Skeletal muscle satellite cell (primary cell): ENCODE measurements at regions not wholly inside any gene's neighbourhood (a gene's known extent, or its start where the extent isn't known, plus 50 kb on each side); places are given as distances from the start of the nearest gene placed in this dataset.

Source experiments
- H3K27me3 ChIP-seq: 2 replicates; pipeline ENCODE4 v1.7.0; 2013; ENCODE audit warnings: low read length; ENCODE audit not compliant: control insufficient read depth, insufficient read depth
- H3K36me3 ChIP-seq: 2 replicates; pipeline ENCODE4 v1.7.0; 2013; ENCODE audit warnings: mild to moderate bottlenecking, control low read depth, low read length; ENCODE audit not compliant: insufficient read depth
- H3K4me1 ChIP-seq: 2 replicates; pipeline ENCODE4 v1.7.0; 2013; ENCODE audit warnings: low read length; ENCODE audit not compliant: control insufficient read depth, insufficient read depth
- H3K4me2 ChIP-seq: 2 replicates; pipeline ENCODE4 v1.7.0; 2013; ENCODE audit warnings: mild to moderate bottlenecking, low read length
- H3K4me3 ChIP-seq: 2 replicates; pipeline ENCODE4 v1.7.0; 2013; ENCODE audit warnings: low read length
- H3K9ac ChIP-seq: 2 replicates; pipeline ENCODE4 v1.7.0; 2013; ENCODE audit warnings: mild to moderate bottlenecking, low read depth, low read length, moderate library complexity
- H3K9me3 ChIP-seq: replicated peaks from 2 replicates; pipeline ENCODE4 v1.7.0; 2013; ENCODE audit warnings: mild to moderate bottlenecking, control low read depth, low read length

DNA sequence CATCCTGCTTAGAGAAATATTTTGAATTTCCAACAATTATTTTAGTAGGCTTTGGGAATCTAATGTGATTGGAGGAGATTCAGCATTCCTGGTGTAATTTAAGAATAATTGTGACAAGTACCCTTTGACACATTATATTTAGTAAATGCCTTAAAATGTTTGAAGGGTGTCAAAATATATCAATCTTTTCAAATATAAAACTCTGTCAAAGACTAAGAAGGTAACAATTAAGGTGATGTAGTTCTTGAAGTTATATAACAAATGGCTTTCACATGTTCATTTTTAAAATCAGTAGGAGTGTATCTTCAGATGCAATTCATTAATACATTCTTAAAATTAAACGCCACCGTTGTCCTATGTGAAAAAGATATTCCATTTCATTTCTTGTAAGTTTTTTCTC is 1977.1 kb upstream of the CDH9 start:
- no peaks in the 10 kb centered on the region for H3K4me1 ChIP-seq
- peaks cover 9% of the 10 kb centered on the region for H3K9me3 ChIP-seq
- H3K36me3 ChIP-seq = no peaks in the 10 kb centered on the region
- no peak overlapping the region for H3K4me3 ChIP-seq
- no peaks in the 10 kb centered on the region for H3K27me3 ChIP-seq
- no peak overlapping the region for H3K4me2 ChIP-seq
- H3K9ac ChIP-seq = no peak overlapping the region

DNA sequence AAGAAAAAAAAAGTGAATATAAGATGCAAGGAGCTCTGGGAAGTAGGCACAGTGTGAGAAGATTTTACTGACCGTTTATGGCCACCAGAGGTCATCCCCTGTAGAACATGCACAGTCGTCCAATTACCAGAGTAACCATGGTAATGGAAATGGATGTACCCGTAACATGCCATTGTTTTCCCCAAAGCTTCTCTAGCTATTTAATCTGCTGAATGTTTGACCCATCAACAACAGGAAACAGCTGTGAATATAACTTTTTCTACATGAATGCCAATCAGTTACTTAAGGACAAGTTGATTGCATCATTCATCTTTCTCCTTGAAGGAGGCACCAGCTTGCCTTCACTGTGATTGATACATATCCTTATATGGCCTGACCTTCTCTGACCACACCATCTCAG is 1967.0 kb upstream of the CDH9 start:
- Histone ChIP-seq H3K4me1 (no peaks in the 10 kb centered on the region), H3K36me3 (no peaks in the 10 kb centered on the region), H3K9me3 (peaks cover 2% of the 10 kb centered on the region), H3K27me3 (no peaks in the 10 kb centered on the region), H3K4me2 (no peak overlapping the region), H3K9ac (no peak overlapping the region), H3K4me3 (no peak overlapping the region)

DNA sequence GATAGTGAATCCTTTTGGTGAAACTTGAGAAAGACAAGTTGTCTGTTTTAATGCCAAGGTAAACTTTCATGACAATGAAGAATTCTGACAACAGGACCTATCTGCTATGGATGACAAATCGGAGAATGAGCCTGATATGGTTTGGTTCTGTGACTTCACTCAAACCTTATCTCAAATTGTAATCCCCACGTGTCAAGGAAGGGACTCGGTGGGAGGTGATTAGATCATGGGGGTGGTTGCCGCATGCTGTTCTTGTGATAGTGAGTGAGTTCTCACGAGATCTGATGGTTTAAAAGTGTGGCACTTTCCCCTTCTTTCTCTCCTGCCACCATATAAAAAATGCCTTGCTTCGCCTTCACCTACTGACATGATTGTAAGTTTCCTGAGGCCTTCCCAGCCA is 1964.1 kb upstream of the CDH9 start:
- H3K36me3 ChIP-seq = no peaks in the 10 kb centered on the region
- H3K4me1 ChIP-seq = no peaks in the 10 kb centered on the region
- no peak overlapping the region for H3K4me3 ChIP-seq
- H3K27me3 ChIP-seq = no peaks in the 10 kb centered on the region
- H3K9me3 ChIP-seq = peaks cover 2% of the 10 kb centered on the region
- no peak overlapping the region for H3K4me2 ChIP-seq
- H3K9ac ChIP-seq = no peak overlapping the region

DNA sequence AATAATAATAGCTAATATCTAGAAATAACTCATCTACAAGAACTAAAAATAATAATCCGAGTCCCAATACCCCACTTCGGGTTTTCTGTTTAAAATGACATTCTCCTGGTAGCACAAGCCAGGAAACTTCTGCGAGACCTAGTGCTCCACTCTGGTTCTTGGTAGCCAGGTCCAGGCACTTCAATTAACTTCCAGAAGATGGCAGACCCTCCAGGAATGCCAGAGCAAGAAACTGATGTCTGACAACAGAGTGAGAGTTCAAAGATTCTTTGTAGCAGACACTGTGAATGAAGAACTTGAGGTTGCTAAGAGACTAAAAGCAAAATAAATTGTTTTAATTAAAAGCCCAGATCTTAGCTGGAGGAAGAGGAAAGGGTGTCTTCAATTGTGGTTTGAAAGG is 1963.3 kb upstream of the CDH9 start:
- Histone ChIP-seq H3K36me3 (no peaks in the 10 kb centered on the region), H3K27me3 (no peaks in the 10 kb centered on the region), H3K4me3 (no peak overlapping the region), H3K9me3 (peaks cover 2% of the 10 kb centered on the region), H3K9ac (no peak overlapping the region), H3K4me1 (no peaks in the 10 kb centered on the region), H3K4me2 (no peak overlapping the region)

DNA sequence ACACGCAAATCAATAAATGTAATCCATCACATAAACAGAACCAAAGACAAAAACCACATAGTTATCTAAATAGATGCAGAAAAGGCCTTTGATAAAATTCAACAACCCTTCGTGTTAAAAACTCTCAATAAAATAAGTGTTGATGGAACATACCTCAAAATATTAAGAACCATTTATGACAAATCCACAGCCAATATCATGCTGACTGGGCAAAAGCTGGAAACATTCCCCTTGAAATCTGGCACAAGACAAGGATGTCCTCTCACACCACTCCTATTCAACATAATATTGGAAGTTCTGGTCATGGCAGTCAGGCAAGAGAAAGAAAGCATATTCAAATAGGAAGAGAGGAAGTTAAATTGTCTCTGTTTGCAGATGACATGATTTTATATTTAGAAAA is 1946.3 kb upstream of the CDH9 start:
- Histone ChIP-seq H3K9me3 (peaks cover 4% of the 10 kb centered on the region), H3K4me1 (no peaks in the 10 kb centered on the region), H3K27me3 (no peaks in the 10 kb centered on the region), H3K4me2 (no peak overlapping the region), H3K4me3 (no peak overlapping the region), H3K36me3 (no peaks in the 10 kb centered on the region), H3K9ac (no peak overlapping the region)

DNA sequence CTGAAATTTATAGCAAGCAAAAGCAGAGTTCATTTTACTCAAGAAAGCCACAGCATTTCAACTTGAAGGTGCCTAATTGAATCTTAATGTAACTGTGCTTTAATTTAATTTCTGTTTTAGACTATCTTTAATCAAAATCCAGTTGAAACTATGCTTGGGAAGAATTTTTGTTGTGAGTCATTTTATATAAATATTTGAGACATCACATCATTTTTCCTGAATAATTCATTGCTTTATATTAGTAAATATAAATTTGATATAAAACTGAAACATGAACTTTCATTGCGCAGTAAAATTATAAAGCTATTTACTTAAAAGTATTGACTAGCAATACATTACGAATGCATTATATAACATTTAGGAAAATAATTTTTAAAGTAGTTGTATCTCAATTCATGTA is 1937.1 kb upstream of the CDH9 start:
- Histone ChIP-seq H3K4me1 (no peaks in the 10 kb centered on the region), H3K9me3 (peaks cover 7% of the 10 kb centered on the region), H3K4me3 (no peak overlapping the region), H3K36me3 (no peaks in the 10 kb centered on the region), H3K27me3 (no peaks in the 10 kb centered on the region), H3K9ac (no peak overlapping the region), H3K4me2 (no peak overlapping the region)

DNA sequence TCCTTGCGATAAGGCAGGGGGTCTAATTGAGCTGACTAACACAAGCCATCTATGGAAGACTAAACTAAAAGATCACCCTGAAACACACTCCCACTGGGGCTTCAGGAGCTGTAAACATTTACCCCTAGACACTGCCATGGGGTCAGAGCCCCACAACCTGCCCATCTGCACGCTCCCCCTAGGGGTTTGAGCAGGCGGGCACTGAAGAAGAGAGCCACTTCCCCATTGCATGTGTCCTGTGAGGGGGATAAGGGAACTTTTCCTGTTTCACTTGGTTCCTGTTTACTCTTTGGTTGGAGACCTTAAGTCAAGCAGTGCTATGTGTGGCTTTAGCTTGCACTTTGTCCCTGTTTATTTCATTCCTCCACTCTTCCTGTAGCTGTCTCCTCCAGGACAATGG is 1929.5 kb upstream of the CDH9 start:
- Histone ChIP-seq H3K36me3 (no peaks in the 10 kb centered on the region), H3K4me2 (no peak overlapping the region), H3K9ac (no peak overlapping the region)

DNA sequence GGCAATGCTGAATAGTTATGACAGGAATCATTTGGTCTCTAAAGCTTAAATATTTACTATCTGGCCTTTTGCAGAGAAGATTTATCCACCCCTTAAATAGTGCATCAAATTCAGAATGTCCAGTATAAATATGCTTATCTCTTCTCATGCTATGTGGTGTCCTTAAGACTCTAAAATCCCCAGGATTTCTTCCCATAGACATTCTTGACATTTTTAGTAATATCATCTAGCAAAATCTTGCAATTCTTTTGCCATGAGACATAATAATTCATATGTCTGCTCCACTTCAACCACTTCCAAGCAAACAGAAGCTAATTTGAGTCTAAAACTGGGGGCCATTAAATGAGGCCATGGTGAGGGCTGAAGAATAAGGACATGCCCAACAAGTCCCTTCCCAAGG is 1923.4 kb upstream of the CDH9 start:
- Histone ChIP-seq H3K9me3 (no peaks in the 10 kb centered on the region), H3K36me3 (no peaks in the 10 kb centered on the region), H3K4me2 (no peak overlapping the region), H3K9ac (no peak overlapping the region), H3K4me1 (no peaks in the 10 kb centered on the region), H3K27me3 (no peaks in the 10 kb centered on the region), H3K4me3 (no peak overlapping the region)

More for the DNA sequence above, 1929.5 kb upstream of the CDH9 start:
- Histone ChIP-seq H3K9me3 (peaks cover 7% of the 10 kb centered on the region), H3K4me1 (no peaks in the 10 kb centered on the region), H3K27me3 (no peaks in the 10 kb centered on the region), H3K4me3 (no peak overlapping the region)

DNA sequence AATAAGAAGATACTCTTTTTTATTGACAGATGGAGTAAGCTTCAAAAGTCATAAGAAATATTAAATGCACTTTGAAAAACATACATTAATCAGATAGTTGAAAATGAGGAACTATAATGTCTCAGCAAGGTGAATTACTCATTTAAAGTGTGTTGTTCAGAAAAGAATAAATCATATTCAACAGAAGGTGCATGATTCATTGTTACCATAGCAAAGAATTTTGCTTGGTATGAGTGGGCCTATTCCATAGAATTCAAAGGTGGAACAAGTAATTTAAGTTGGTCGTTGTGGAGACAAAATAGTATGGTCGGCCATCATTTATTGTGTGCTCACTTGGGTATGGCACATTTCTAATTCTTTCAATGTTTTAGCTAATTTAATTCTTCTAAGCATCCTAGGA is 1920.2 kb upstream of the CDH9 start:
- Histone ChIP-seq H3K4me3 (no peak overlapping the region), H3K9ac (no peak overlapping the region), H3K9me3 (no peaks in the 10 kb centered on the region), H3K36me3 (no peaks in the 10 kb centered on the region), H3K27me3 (no peaks in the 10 kb centered on the region), H3K4me2 (no peak overlapping the region), H3K4me1 (no peaks in the 10 kb centered on the region)

DNA sequence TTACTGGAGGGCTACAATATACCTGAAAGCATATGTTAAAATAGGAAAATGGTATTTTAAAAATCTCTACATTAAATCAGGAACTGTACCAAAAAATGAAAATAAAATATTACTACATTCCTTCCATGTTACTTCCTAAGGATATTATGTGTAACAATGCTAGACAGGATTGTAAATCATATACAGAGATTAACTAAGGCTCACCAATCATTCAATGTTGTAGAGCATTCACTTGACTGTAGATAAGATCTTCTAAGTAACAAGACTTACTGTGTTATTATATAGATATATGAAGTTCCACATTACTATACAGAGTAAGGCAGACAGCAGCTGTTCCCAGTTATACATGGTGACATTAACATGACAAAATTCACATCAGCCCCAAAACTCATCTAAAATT is 1919.1 kb upstream of the CDH9 start:
- no peaks in the 10 kb centered on the region for H3K9me3 ChIP-seq

DNA sequence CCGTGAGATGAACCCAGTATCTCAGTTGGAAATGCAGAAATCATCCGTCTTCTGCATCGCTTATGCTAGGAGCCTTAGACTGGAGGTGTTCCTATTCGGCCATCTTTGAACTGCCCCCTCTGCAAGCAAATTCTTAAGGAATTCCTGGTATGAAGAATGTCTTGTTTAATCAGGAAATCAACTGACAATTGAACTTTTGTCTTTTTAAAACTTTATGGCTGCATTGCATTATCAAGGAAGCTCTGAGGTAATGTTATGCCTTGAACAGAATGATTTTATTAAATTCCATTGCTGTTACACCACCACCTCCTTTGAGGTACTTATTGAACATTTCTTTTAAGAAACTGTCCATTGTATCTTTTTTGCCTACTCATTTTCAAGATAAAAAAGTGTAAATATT is 1915.7 kb upstream of the CDH9 start:
- no peak overlapping the region for H3K4me2 ChIP-seq
- H3K9ac ChIP-seq = no peak overlapping the region
- no peaks in the 10 kb centered on the region for H3K27me3 ChIP-seq
- H3K4me1 ChIP-seq = no peaks in the 10 kb centered on the region
- H3K4me3 ChIP-seq = no peak overlapping the region
- H3K9me3 ChIP-seq = no peaks in the 10 kb centered on the region
- no peaks in the 10 kb centered on the region for H3K36me3 ChIP-seq

More for the DNA sequence above, 1919.1 kb upstream of the CDH9 start:
- no peak overlapping the region for H3K4me3 ChIP-seq
- no peak overlapping the region for H3K9ac ChIP-seq
- H3K36me3 ChIP-seq = no peaks in the 10 kb centered on the region
- H3K27me3 ChIP-seq = no peaks in the 10 kb centered on the region
- no peaks in the 10 kb centered on the region for H3K4me1 ChIP-seq
- H3K4me2 ChIP-seq = no peak overlapping the region

DNA sequence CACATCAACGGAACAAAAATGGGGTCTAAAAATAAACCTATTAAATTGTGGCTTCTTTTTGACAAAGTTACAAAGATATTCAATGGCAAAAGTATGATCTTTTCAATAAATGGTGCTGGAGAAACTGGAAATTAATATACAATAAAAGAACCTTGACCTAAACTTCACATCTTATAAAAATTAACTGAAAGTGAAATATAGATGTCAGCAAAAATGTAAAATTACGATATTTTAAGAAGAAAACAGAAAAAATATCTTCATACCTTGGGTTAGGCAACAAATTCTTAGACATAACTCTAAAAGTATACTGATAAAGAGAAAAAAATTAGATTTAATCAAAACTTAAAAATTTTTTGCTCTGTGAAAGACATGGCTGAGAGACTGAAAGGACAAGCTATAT is 1909.5 kb upstream of the CDH9 start:
- no peaks in the 10 kb centered on the region for H3K36me3 ChIP-seq
- H3K27me3 ChIP-seq = no peaks in the 10 kb centered on the region

More for the DNA sequence above, 1909.5 kb upstream of the CDH9 start:
- H3K4me1 ChIP-seq = no peaks in the 10 kb centered on the region
- no peak overlapping the region for H3K4me2 ChIP-seq
- no peaks in the 10 kb centered on the region for H3K9me3 ChIP-seq
- no peak overlapping the region for H3K9ac ChIP-seq
- H3K4me3 ChIP-seq = no peak overlapping the region
